Sigmoid colon (tissue), 6 donors: ENCODE measurements at regions not wholly inside any gene's neighbourhood (a gene's known extent, or its start where the extent isn't known, plus 50 kb on each side); places are given as distances from the start of the nearest gene placed in this dataset.

ENCODE experiments used
- DNase-seq: peaks from one replicate; pipeline ENCODE4 v3.0.0-alpha.2; 2019
- H3K27ac ChIP-seq, 4 donors: fragments of 200-600 bp; sonication (generic); one replicate each; pipeline ENCODE4 v1.5.1; 2016 to 2019; ENCODE audit warnings: mild to moderate bottlenecking in 1 of 4
- H3K27me3 ChIP-seq, 3 donors: fragments of 200-600 bp; sonication (generic); one replicate each; pipeline ENCODE4 v1.5.1; 2019; ENCODE audit warnings: mild to moderate bottlenecking in 1 of 3
- H3K36me3 ChIP-seq, 4 donors: fragments of 200-600 bp; sonication (generic); one replicate each; pipeline ENCODE4 v1.5.1; 2016 to 2019
- H3K4me1 ChIP-seq, 4 donors: fragments of 200-600 bp; sonication (generic); one replicate each; pipeline ENCODE4 v1.5.1; 2017 to 2019
- H3K4me3 ChIP-seq, 4 donors: fragments of 200-600 bp; sonication (generic); one replicate each; pipeline ENCODE4 v1.5.1; 2017 to 2019; ENCODE audit warnings: mild to moderate bottlenecking in 2 of 4, moderate library complexity in 1 of 4
- H3K9me3 ChIP-seq, 4 donors: fragments of 200-600 bp in 3 of 4; sonication (generic) in 3 of 4; one replicate each; pipeline versions ENCODE4 v1.5.1 to v1.6.1; 2013 to 2019
- EP300 ChIP-seq, 4 donors: sonication (generic); formaldehyde crosslinking; IDR thresholded peaks; one replicate each; pipeline ENCODE4 v1.6.1; 2017; ENCODE audit warnings: antibody characterized with exemption in 4 of 4
- POLR2A ChIP-seq, 2 donors: fragments of 450-650 bp; IDR thresholded peaks; one replicate each; pipeline ENCODE4 v1.6.1; 2016; ENCODE audit warnings: antibody characterized with exemption in 2 of 2, mild to moderate bottlenecking in 2 of 2, moderate library complexity in 2 of 2
- POLR2AphosphoS5 ChIP-seq, 4 donors: sonication (generic); formaldehyde crosslinking; IDR thresholded peaks; one replicate each; pipeline ENCODE4 v1.6.1; 2017; ENCODE audit warnings: antibody characterized with exemption in 4 of 4
- WGBS, 2 donors: extraction: QIAGEN DNeasy Blood & Tissue Kit; methylation state at CpG; one replicate each; pipeline ENCODE4 v1.1.7; 2013; 5-methylcytosine and 5-hydroxymethylcytosine counted together
- intact Hi-C: fragments of 100-400 bp; cut with DNase I; formaldehyde crosslinking; loops from one replicate; pipeline ENCODE4 v1.15.1; 2023
- TF ChIP-seq, protein P1 (sequence below), 4 experiments: fragments of 450-650 bp in 3 of 4; fragments of 200-600 bp in 1 of 4; IDR thresholded peaks; one replicate each; pipeline ENCODE4 v1.5.1; 2016 to 2019; ENCODE audit warnings: antibody characterized with exemption in 4 of 4, mild to moderate bottlenecking in 3 of 4, moderate library complexity in 2 of 4
- donor health status: healthy with polysubstance abuse.
- donor health status: healthy.

DNA sequence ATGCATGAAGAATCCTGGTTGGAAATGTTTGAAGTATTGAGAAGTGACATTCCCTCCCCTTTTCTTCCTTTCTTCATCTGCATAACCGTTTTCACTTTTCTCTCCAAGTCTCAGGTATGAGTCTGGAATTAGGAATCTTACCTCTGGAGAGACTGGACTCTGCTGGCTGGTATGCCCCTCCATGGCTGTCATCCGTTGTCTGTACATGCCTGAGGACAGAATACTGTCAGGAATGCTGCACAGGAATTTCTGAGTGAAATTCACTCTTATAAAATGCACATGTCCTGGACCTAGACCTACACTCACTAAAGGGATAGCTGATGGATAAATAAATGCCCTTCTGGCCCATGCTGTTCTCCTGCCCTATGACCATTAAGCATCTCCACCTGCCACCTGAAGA lies 179.5 kb downstream of the MSN start:
- Histone ChIP-seq H3K27ac (no peak overlapping the region), H3K4me1 (no peaks in the 10 kb centered on the region), H3K9me3 (no peaks in the 10 kb centered on the region), H3K36me3 (no peaks in the 10 kb centered on the region), H3K4me3 (no peak overlapping the region), H3K27me3 (no peaks in the 10 kb centered on the region)
- TF ChIP-seq EP300 (IDR thresholded peaks at IDR 0.05) (no peak), POLR2AphosphoS5 (IDR thresholded peaks at IDR 0.05) (no peak), POLR2A (IDR thresholded peaks at IDR 0.05) (no peak)
- TF ChIP-seq, protein P1, sequence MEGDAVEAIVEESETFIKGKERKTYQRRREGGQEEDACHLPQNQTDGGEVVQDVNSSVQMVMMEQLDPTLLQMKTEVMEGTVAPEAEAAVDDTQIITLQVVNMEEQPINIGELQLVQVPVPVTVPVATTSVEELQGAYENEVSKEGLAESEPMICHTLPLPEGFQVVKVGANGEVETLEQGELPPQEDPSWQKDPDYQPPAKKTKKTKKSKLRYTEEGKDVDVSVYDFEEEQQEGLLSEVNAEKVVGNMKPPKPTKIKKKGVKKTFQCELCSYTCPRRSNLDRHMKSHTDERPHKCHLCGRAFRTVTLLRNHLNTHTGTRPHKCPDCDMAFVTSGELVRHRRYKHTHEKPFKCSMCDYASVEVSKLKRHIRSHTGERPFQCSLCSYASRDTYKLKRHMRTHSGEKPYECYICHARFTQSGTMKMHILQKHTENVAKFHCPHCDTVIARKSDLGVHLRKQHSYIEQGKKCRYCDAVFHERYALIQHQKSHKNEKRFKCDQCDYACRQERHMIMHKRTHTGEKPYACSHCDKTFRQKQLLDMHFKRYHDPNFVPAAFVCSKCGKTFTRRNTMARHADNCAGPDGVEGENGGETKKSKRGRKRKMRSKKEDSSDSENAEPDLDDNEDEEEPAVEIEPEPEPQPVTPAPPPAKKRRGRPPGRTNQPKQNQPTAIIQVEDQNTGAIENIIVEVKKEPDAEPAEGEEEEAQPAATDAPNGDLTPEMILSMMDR (IDR thresholded peaks at IDR 0.05) = no peak
- intact Hi-C loops = no loop called here
- WGBS, 2 donors = 73 to 85% methylated on average over 2 of the region's 2 CpGs
- DNase-seq = no peak

DNA sequence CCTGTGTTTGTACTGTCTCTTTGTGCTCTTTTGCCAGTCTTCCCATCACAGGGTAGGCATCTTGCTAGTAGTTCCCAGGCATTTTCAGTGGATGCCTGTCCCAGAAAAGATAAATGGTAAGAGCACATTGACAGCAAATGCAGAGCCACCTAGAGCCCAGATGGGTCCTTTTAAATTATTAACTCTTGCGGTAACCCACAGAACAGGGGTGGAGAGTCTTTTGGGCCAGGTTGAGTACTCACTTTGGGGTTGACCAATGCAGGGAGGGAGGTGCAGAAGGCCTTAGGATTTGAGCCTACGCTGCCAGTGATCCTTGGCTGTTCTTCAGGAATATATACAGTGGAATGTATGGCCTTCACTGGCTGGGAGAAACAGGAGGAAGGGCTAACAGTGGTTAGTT lies 173.8 kb downstream of the MSN start:
- Histone ChIP-seq H3K36me3 (no peaks in the 10 kb centered on the region), H3K27ac (no peak overlapping the region), H3K4me3 (no peak overlapping the region), H3K9me3 (no peaks in the 10 kb centered on the region), H3K4me1 (no peaks in the 10 kb centered on the region), H3K27me3 (no peaks in the 10 kb centered on the region)
- 91 to 93% methylated on average over 2 of the region's 2 CpGs for WGBS, 2 donors
- TF ChIP-seq EP300 (IDR thresholded peaks at IDR 0.05) (no peak), POLR2A (IDR thresholded peaks at IDR 0.05) (no peak), POLR2AphosphoS5 (IDR thresholded peaks at IDR 0.05) (no peak)
- TF ChIP-seq, protein P1 (IDR thresholded peaks at IDR 0.05) = no peak
- DNase-seq = no peak
- intact Hi-C loops = no loop called here

DNA sequence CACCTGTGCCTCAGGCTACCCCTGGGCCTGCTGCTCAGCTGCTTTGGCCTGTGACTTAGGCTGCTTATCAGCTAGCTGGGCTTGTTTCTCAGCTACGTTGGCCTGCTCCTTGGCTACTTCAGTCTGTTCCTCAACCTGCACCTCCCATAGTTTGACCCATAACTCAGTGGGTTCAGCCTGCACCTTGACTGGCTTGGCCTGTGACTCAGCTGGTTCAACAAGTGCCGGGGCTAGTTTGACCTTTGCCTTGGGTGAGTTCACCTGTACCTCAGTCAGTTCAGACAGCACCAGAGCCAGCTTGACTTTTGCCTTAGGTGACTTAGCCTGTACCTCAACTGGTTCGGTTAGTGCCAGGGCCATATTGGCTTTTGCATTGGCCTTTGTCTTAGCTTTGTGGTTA lies 171.2 kb downstream of the MSN start:
- no peaks in the 10 kb centered on the region for H3K27me3 ChIP-seq
- H3K9me3 ChIP-seq = no peaks in the 10 kb centered on the region
- 67 to 83% methylated on average over 3 of the region's 3 CpGs for WGBS, 2 donors
- H3K4me1 ChIP-seq = no peaks in the 10 kb centered on the region
- no peak for DNase-seq
- no peak for TF ChIP-seq POLR2AphosphoS5 (IDR thresholded peaks at IDR 0.05)
- TF ChIP-seq POLR2A (IDR thresholded peaks at IDR 0.05) = no peak
- no peak for TF ChIP-seq EP300 (IDR thresholded peaks at IDR 0.05)
- TF ChIP-seq, protein P1 (IDR thresholded peaks at IDR 0.05) = no peak
- no peak overlapping the region for H3K4me3 ChIP-seq
- H3K27ac ChIP-seq = no peak overlapping the region
- intact Hi-C loops = no loop called here
- no peaks in the 10 kb centered on the region for H3K36me3 ChIP-seq

DNA sequence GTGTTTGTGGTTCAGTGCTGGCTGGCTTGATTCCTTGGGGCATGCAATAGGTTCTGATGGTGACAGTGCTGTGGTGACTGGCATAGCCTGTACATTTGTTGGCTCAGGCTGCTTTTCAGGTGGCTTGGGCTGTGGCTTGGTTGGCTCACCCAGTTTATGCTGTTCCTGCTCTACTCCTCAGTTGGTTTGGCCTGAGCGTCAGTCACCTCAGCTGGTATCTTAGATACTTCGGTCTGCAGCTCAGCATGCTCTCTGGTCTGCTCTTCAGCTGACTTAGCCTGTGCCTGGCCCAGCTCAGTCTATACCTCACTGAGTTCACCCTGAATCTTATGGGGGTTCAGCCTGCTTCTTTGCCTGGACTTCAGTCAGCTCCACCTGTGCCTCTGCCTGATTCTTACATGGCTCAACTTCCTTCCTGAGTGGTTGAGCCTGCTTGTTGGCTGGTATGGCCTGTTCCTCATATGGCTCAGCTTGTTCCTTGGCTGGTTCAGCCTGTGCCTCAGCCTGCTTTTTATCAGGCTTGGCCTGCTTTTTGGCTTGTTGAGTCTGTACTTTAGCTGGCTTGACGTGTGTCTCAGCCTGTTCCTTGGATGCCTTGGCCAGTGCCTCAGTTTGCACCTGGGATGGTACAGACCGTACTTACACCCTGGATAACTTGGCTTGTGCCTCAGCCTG lies 170.6 kb downstream of the MSN start:
- Histone ChIP-seq H3K27me3 (no peaks in the 10 kb centered on the region), H3K36me3 (no peaks in the 10 kb centered on the region), H3K9me3 (no peaks in the 10 kb centered on the region), H3K27ac (no peak overlapping the region), H3K4me3 (no peak overlapping the region), H3K4me1 (no peaks in the 10 kb centered on the region)
- no peak for DNase-seq
- WGBS, 2 donors = 93 to 97% methylated on average over 4 of the region's 4 CpGs
- intact Hi-C loops = no loop called here
- TF ChIP-seq EP300 (IDR thresholded peaks at IDR 0.05) (no peak), POLR2AphosphoS5 (IDR thresholded peaks at IDR 0.05) (no peak), POLR2A (IDR thresholded peaks at IDR 0.05) (no peak)
- TF ChIP-seq, protein P1 (IDR thresholded peaks at IDR 0.05) = no peak

DNA sequence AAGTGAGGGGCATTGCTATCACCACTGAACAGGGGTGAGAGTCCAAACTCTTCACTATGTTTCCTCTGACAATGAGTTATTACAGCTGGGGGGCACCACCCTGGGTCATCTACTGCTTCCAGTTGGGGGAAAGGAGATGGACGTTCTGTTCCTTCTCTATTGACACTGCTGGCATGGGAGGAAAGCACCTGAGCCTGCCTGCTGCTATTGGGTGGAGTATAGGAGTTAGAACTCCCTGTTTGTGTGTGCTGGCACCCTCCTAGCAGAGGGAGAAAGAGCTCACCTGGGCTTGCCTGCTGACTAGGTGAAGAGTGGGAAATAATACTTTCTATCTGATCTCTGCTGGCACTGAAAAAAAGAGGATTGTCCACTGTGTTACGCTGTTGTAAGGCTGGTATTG lies 163.8 kb downstream of the MSN start:
- intact Hi-C loops = no loop called here
- TF ChIP-seq, protein P1 (IDR thresholded peaks at IDR 0.05) = no peak
- no peak for TF ChIP-seq POLR2A (IDR thresholded peaks at IDR 0.05)
- no peak for TF ChIP-seq EP300 (IDR thresholded peaks at IDR 0.05)
- no peak for TF ChIP-seq POLR2AphosphoS5 (IDR thresholded peaks at IDR 0.05)
- no peaks in the 10 kb centered on the region for H3K9me3 ChIP-seq
- no peaks in the 10 kb centered on the region for H3K27me3 ChIP-seq
- no peaks in the 10 kb centered on the region for H3K4me1 ChIP-seq
- DNase-seq = no peak
- no peaks in the 10 kb centered on the region for H3K36me3 ChIP-seq
- WGBS, 2 donors = 53 to 68% methylated on average over 2 of the region's 2 CpGs
- H3K4me3 ChIP-seq = no peak overlapping the region
- H3K27ac ChIP-seq = no peak overlapping the region
